ENCODE measurements at regions not wholly inside any gene's neighbourhood (a gene's known extent, or its start where the extent isn't known, plus 50 kb on each side); places are given as distances from the start of the nearest gene placed in this dataset.

DNA sequence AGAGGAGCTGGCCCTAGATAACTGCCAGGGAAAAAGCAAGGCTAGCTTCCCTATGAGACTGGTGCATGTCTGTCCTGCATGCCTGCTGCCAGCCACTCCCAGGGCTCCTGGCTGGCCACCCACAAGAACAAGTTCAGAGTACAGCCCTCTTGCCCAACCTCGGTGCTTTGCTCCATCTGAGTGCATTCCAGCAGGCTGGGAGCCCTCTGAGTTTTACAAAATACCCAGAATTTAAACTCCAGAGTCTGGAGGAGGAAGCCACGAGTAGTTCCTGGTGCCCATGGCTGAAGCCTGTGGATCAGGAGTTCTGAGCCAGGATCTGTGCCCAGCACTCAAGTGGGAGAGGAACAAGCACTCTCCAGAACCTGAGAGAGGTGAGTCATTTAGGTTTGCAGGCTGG lies 111.6 kb downstream of the MAGEE2 start:
- POLR2A ChIA-PET, result no interaction called here
- Histone ChIP-seq H3K27ac (no peak overlapping the region), H3K9me3 (no peaks in the 10 kb centered on the region), H3K4me2 (no peak overlapping the region), H3K4me3 (no peak overlapping the region), H3K4me1 (no peaks in the 10 kb centered on the region)
- TF ChIP-seq ESRRA (IDR thresholded peaks at IDR 0.05; ENCODE audit: borderline replicate concordance, low read length) (no peak), ZC3H11A (IDR thresholded peaks at IDR 0.05) (no peak), FOSL2 (IDR thresholded peaks at IDR 0.05) (no peak), FOSL2 (CRISPR knock-in tag; IDR thresholded peaks at IDR 0.05) (no peak), SMC3 (IDR thresholded peaks at IDR 0.05) (no peak), RCOR1 (IDR thresholded peaks at IDR 0.05; ENCODE audit: low read depth, low read length) (no peak), HDAC2 (IDR thresholded peaks at IDR 0.05) (no peak), RFX5 (IDR thresholded peaks at IDR 0.05) (no peak), MAFK (IDR thresholded peaks at IDR 0.05; ENCODE audit: partially characterized antibody) (no peak), ZNF302 (CRISPR knock-in tag; IDR thresholded peaks at IDR 0.05) (no peak), RAD21 (conservative IDR thresholded peaks at IDR 0.05 in 1 of 2, IDR thresholded peaks at IDR 0.05 in 1 of 2) (no peak), FOXS1 (CRISPR knock-in tag; IDR thresholded peaks at IDR 0.05) (no peak), JUN (IDR thresholded peaks at IDR 0.05) (no peak), KDM1A (IDR thresholded peaks at IDR 0.05; ENCODE audit: low read depth) (no peak)
- FAIRE-seq (no peak), DNase-seq (ENCODE audit: low read depth in 1 of 2, low spot score in 1 of 2) (no peak), ATAC-seq (no peak)
- 0% methylated on average over 1 of the region's 2 CpGs for WGBS (ENCODE audit: missing lambda C conversion rate)
- CTCF ChIA-PET, result no interaction called here

DNA sequence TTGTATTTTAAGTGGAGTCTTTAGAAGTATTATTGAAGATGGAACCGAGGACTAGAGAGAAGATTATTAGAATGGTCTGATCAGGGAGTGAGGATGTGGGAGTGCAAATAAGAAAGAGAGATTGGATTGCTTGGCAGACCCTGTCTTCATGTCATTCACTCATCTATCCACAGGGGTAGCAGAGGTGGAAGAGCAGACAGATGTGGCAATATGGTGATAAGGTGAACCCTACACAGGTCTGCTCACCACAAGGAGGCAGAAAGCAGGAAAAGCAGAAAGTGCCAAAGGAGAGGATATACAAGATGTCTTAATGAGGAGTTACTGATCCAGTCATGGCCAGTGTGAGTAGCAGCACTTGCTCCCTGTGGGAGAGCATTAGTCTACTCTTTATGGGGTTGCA lies 129.4 kb downstream of the MAGEE2 start:
- H3K9me3 ChIP-seq, result no peaks in the 10 kb centered on the region
- CTCF ChIA-PET, result no interaction called here
- no peak for ATAC-seq

More for the DNA sequence above, 129.4 kb downstream of the MAGEE2 start:
- TF ChIP-seq, protein P1, sequence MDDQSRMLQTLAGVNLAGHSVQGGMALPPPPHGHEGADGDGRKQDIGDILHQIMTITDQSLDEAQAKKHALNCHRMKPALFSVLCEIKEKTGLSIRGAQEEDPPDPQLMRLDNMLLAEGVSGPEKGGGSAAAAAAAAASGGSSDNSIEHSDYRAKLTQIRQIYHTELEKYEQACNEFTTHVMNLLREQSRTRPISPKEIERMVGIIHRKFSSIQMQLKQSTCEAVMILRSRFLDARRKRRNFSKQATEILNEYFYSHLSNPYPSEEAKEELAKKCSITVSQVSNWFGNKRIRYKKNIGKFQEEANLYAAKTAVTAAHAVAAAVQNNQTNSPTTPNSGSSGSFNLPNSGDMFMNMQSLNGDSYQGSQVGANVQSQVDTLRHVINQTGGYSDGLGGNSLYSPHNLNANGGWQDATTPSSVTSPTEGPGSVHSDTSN (IDR thresholded peaks at IDR 0.05), result no peak
- no peak for TF ChIP-seq NR3C1 (IDR thresholded peaks at IDR 0.05)
- TF ChIP-seq, protein P2, sequence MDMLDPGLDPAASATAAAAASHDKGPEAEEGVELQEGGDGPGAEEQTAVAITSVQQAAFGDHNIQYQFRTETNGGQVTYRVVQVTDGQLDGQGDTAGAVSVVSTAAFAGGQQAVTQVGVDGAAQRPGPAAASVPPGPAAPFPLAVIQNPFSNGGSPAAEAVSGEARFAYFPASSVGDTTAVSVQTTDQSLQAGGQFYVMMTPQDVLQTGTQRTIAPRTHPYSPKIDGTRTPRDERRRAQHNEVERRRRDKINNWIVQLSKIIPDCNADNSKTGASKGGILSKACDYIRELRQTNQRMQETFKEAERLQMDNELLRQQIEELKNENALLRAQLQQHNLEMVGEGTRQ (IDR thresholded peaks at IDR 0.05), result no peak
- TF ChIP-seq KDM5A (IDR thresholded peaks at IDR 0.05), result no peak
- no peak for TF ChIP-seq MYC (IDR thresholded peaks at IDR 0.05; ENCODE audit: borderline replicate concordance, low read length)
- no peak for TF ChIP-seq RFX5 (IDR thresholded peaks at IDR 0.05)
- TF ChIP-seq CHD2 (IDR thresholded peaks at IDR 0.05; ENCODE audit: low read length, partially characterized antibody), result no peak
- TF ChIP-seq SMC3 (IDR thresholded peaks at IDR 0.05), result no peak
- TF ChIP-seq, protein P3, sequence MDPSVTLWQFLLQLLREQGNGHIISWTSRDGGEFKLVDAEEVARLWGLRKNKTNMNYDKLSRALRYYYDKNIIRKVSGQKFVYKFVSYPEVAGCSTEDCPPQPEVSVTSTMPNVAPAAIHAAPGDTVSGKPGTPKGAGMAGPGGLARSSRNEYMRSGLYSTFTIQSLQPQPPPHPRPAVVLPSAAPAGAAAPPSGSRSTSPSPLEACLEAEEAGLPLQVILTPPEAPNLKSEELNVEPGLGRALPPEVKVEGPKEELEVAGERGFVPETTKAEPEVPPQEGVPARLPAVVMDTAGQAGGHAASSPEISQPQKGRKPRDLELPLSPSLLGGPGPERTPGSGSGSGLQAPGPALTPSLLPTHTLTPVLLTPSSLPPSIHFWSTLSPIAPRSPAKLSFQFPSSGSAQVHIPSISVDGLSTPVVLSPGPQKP (IDR thresholded peaks at IDR 0.05; ENCODE audit: low read depth, low read length), result no peak
- TF ChIP-seq EHMT2 (IDR thresholded peaks at IDR 0.05; ENCODE audit: low read depth), result no peak
- TF ChIP-seq CBX8 (IDR thresholded peaks at IDR 0.05), result no peak
- no peak for TF ChIP-seq JUN (IDR thresholded peaks at IDR 0.05)
- TF ChIP-seq BHLHE40 (IDR thresholded peaks at IDR 0.05; ENCODE audit: low read depth, low read length), result no peak
- no peak for TF ChIP-seq HOXA7 (CRISPR knock-in tag; IDR thresholded peaks at IDR 0.05)
- no peak for TF ChIP-seq CEBPB (IDR thresholded peaks at IDR 0.05)
- TF ChIP-seq, protein P4, sequence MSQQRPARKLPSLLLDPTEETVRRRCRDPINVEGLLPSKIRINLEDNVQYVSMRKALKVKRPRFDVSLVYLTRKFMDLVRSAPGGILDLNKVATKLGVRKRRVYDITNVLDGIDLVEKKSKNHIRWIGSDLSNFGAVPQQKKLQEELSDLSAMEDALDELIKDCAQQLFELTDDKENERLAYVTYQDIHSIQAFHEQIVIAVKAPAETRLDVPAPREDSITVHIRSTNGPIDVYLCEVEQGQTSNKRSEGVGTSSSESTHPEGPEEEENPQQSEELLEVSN (IDR thresholded peaks at IDR 0.05; ENCODE audit: borderline replicate concordance, low read depth), result no peak
- no peak for TF ChIP-seq FOSL2 (IDR thresholded peaks at IDR 0.05)
- TF ChIP-seq FOSL2 (CRISPR knock-in tag; IDR thresholded peaks at IDR 0.05), result no peak
- TF ChIP-seq EP300 (IDR thresholded peaks at IDR 0.05), result no peak
- TF ChIP-seq ZSCAN20 (CRISPR knock-in tag; IDR thresholded peaks at IDR 0.05), result no peak
- no peak overlapping the region for H3K27ac ChIP-seq
- FAIRE-seq (no peak), DNase-seq (ENCODE audit: low read depth in 1 of 2, low spot score in 1 of 2) (no peak)
- H3K4me2 ChIP-seq, result no peak overlapping the region
- no peaks in the 10 kb centered on the region for H3K4me1 ChIP-seq
- POLR2A ChIA-PET, result no interaction called here
- H3K4me3 ChIP-seq, result no peak overlapping the region
- WGBS (ENCODE audit: missing lambda C conversion rate), result 0% methylated on average over 1 of the region's 1 CpG

Measured in A549 (cell line).